ENCODE measurements at regions not wholly inside any gene's neighbourhood (a gene's known extent, or its start where the extent isn't known, plus 50 kb on each side); places are given as distances from the start of the nearest gene placed in this dataset.

DNA sequence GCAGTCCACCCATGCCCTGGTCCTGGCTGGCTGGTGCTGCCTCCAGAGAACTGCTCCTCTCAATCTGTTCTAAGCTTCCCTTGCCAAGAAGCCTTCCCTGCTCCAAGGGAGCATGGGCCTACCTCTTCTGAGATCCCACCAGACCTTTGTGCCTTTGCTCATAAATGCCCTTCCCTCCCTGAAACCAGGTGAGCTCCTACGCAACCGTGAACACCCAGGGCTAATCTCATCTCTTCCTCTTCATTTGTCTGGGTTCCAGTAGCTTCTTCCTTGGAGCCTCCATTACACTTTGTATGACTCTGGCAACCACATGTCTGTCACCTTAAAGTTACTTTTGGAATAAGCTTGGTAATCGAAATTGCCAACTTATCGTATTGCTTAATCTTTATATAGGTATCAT is 270.6 kb downstream of the PBX3 start:
- no peak for DNase-seq (ENCODE audit: low read depth in 2 of 2)

DNA sequence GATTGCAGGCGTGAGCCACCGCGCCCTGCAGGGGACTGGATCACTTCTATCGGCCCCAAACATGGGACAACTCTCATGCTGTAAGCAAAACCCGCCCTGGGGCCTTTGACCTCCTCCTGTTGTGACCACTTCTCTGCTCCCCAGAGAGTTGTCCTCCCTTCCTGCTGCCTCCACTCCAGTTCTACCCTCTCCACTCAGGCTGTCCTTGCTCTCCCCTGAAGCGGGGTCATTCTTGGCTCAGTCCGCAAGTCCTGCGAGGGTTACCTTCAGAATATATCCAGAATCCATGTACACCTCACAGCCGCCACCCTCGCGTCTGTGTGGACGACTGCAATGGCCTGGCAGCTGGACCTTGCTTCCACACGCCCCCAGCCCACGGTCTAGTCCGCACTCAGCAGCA is 273.7 kb downstream of the PBX3 start:
- DNase-seq (ENCODE audit: low read depth in 2 of 2) = no peak

DNA sequence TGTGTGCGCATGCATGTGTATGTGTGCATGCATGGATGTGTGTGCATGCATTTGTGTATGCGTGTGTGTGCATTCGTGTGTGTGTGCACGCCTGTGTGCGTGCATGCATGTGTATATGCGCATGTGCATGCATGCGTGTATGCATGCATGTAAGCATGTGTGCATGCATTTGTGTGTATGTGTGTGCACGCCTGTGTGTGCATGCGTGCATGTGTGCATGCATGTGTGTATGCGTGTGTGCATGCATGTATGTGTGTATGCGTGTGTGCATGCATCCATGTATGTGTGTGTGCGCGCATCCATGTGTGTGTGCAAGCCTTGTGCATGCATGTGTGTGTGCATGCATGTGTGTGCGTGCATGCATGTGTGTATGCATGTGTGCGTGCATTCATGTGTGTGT is 276.8 kb downstream of the PBX3 start:
- DNase-seq (ENCODE audit: low read depth in 2 of 2) = no peak

GRCh38 chr9:126024581-126025230 is 277.5 kb downstream of the PBX3 start:
- no peak for DNase-seq (ENCODE audit: low read depth in 2 of 2)

DNA sequence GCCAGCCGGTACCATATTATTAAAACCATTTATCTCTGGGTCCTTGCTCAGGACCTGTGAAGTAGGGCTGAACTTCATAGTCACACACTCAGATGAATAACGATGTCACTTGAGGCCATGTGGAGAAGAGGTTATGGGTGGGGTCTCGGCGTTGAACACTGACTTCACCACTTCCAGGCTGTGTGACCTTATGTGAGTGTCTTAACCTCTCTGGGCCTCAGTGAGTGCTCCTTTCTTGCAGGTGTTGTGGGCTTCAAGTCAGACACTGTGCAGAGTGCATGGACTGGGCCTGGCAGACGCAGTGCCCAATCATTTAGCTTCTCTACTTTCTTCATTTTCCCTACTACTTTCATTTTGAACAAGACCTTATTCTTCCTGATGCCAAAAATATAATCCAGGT is 278.8 kb downstream of the PBX3 start:
- no peak for DNase-seq (ENCODE audit: low read depth in 2 of 2)

DNA sequence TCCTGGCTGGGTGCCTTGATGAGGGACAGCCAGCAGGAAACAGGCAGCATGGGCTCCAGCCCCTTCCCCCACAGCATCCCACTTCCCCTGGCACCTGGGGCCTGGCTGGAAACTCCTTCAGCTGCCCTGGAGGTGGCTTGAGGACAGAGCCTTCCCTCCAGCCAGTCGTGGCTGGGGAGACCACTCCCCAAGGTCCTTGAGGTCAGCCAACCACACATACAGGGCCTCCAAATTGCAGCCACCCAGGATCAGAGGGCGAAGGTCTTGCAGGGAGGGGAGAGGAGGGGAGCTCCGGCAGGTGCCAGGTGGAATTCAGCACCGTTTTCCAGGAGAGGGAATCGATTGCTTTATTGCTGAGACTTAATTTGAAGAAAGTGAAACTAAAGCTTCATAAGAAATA is 280.4 kb downstream of the PBX3 start:
- no peak for DNase-seq (ENCODE audit: low read depth in 2 of 2)

DNA sequence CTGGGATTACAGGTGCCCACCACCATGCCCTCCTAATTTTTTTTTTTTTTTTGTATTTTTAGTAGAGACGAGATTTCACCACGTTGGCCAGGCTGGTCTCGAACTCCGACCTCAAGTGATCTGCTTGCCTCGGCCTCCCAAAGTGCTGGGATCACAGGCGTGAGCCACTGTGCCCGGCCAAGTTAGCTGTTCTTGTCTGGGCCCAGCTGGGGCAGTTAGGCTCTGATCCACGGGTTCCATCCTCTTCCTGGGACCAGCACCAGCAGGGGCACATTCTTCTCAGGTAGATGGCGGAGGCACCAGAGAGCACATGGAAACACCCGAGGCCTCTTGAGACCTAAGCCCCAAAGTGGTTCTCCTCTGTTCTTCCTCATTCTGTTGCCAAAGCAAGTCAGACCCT is 281.6 kb downstream of the PBX3 start:
- DNase-seq (ENCODE audit: low read depth in 2 of 2) = no peak

GRCh38 chr9:126030716-126031115 is 283.5 kb downstream of the PBX3 start:
- DNase-seq (ENCODE audit: low read depth in 2 of 2) = no peak

GRCh38 chr9:126031116-126031515 is 283.9 kb downstream of the PBX3 start:
- DNase-seq (ENCODE audit: low read depth in 2 of 2) = no peak

GRCh38 chr9:126032135-126032534 is 285.0 kb downstream of the PBX3 start:
- DNase-seq (ENCODE audit: low read depth in 2 of 2) = no peak

DNA sequence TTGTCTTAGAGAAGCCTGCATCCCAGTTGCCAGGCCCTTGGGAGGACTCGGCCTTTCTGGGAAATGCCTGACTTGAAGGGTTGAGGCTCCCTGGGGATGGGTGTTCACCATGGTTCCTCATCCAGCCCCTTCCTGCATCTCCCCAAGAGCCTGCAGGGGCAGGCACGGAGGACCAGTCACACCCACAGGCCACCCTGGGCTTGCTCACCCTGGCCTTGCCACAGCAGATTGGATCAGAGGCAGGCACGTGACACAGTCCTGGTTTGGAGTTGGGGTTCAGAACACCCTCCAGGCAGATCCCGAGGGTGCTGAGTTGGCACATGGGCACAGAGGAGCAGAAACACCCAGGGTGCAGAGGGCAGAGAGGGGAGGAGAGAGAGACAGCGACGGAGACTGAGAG is 286.1 kb downstream of the PBX3 start:
- DNase-seq (ENCODE audit: low read depth in 2 of 2) = no peak

GRCh38 chr9:126033956-126034355 is 286.8 kb downstream of the PBX3 start:
- DNase-seq (ENCODE audit: low read depth in 2 of 2) = no peak

DNA sequence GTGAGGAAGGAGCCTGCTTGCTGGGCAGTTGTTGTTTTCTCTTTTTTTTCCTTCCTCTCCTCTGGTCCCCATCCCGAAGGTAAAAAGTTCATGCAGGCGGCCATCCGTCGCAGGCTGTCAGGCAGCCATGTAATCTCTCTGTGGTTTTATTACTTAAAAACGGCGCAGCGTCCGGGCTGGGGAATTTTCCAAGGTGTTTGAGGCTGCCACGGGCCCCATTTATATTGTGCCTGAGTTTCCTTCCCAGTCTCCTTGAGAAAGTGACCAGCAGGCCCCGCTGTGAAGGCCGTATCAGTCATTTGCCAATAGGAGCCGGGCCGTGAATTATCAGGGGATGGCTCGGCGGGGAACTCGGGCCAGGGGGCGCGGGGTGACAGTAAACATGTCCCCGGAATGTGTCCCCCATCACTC is 289.7 kb downstream of the PBX3 start:
- DNase-seq (ENCODE audit: low read depth in 2 of 2) = no peak

GRCh38 chr9:126038790-126039189 is 287.8 kb upstream of the MVB12B start:
- DNase-seq (ENCODE audit: low read depth in 2 of 2) = no peak

- DNase-seq (ENCODE audit: low read depth in 2 of 2) = no peak
These were observed 282.9 kb upstream of the MVB12B start for GRCh38 chr9:126043681-126044080.

DNA sequence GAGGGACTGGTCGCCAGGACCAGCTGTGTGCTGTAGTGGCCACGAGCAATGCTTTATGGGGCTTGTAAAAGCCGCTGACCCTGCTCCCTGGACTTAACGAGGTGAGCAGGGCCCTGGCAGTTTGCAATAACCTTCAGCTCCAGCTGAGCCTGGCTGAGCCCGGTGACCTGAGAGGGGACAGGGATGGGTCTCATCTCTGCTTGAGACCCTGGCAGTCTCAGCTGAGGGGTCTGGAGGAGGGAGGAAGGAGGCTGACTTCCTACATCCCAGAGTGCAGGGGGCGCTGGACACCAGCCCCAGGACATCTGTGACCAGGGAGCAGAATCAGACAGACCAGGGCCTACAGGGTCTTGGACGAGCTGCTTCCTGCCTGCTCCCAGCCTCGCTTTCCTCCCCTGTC is 277.5 kb upstream of the MVB12B start:
- DNase-seq (ENCODE audit: low read depth in 2 of 2) = no peak

DNA sequence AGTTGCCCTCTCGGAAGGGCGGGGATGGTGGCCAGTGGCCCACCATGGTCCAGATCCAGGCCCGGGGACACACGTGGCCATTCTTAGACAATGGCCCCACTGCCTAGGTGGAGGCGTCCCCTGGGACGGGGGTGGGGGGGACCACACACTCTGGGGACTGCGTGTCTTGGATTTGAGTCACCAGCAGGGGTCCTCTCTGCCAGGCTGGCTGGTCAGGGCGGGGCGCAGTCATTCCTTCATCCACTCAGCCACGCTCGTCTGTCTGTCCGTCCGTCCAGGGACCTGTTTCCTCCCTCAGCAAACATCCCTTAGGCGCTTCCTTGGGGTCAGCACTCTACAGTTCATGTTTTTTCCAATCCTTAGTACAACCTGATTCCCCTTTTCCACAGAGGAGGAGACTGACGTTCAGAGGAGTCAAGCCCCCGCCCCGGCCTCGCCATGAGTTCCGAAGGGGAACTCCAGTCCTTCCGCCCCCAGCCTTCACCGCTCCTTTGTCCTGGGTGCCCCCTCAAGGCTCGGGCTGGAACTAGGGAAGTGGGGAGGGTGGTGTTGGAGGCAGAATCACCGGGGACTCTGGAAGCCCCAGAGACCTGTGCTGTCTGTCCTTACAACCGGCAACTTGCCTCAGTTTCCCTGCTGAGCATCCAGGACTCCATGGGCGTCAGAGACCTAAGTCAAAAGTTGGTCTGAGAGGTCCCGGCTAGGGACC is 276.6 kb upstream of the MVB12B start:
- DNase-seq (ENCODE audit: low read depth in 2 of 2) = no peak

- DNase-seq (ENCODE audit: low read depth in 2 of 2) = no peak
These were observed 276.0 kb upstream of the MVB12B start for GRCh38 chr9:126050605-126050990.

GRCh38 chr9:126051446-126052130 is 275.0 kb upstream of the MVB12B start:
- DNase-seq (ENCODE audit: low read depth in 2 of 2) = no peak

GRCh38 chr9:126052791-126053190 is 273.8 kb upstream of the MVB12B start:
- DNase-seq (ENCODE audit: low read depth in 2 of 2) = no peak

DNA sequence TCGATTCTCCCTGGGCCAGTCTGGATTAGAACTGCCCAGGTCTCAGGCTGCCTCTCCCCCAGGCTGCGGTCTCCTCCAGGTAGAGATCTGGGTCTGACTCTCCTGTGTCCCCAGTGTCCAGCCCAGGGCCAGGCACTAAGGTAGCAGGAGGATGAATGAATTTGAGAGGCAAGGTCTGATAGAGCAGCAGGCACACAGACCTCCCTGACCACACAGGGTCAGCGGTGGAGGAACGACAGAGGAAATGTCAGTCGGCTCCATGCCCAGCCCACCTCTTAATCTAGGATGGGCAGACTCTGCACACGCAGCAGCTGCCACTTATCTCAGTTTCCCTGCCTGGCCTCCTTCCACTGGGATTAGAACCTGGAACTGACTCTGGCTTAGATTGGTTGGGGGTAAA is 272.7 kb upstream of the MVB12B start:
- DNase-seq (ENCODE audit: low read depth in 2 of 2) = no peak

DNA sequence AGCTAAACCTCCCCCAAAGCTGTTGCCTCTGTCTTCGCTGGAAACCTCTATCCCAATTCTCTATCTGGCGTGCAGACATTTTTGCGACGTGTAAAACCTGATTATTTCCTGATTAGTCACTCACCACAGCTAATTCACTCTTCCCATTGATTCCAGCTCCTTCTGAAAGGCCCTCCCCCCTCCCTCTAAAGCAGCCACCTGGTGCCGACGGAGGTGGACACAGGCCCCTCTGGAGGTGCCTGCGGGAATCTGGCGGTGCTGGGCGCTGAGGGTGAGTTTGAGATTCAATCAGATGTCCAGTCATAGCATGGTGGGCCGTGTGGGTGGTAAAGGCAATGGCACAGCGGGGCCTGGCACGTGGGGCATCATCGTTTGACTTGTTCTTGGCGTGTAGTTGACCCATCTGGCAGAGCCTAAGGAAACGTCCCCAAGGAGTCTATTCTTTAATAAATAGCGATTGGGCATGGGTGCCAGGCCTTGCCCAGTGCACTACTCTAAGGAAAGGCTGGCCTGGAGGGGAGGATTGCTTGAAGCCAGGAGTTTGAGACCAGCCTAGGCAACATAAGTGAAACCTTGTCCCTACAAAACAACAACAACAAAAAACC is 271.1 kb upstream of the MVB12B start:
- DNase-seq (ENCODE audit: low read depth in 2 of 2) = no peak
